H1 (cell line): ENCODE measurements at regions not wholly inside any gene's neighbourhood (a gene's known extent, or its start where the extent isn't known, plus 50 kb on each side); places are given as distances from the start of the nearest gene placed in this dataset.

Experiments
- CTCF ChIA-PET: fragments of 300-600 bp; sonication (Branson Sonifier 250); formaldehyde crosslinking; loops from one replicate; lab custom pipeline; 2021; ENCODE audit not compliant: partially characterized antibody; lab: Charles Lee
- POLR2A ChIA-PET: fragments of 300-600 bp; sonication (Branson Sonifier 250); formaldehyde crosslinking; loops from one replicate; lab custom pipeline; 2021; ENCODE audit warnings: inconsistent platforms; ENCODE audit not compliant: partially characterized antibody; lab: Charles Lee
- DNase-seq, 2 experiments: peaks; one replicate each; pipeline versions ENCODE4 v3.0.0 to v3.0.0-alpha.2; 2010 to 2022; ENCODE audit warnings: low spot score in 2 of 2, low read depth in 1 of 2, mixed read lengths in 1 of 2
- FAIRE-seq: peaks from 2 replicates; lab custom pipeline; 2011; peaks lifted over from hg19 to GRCh38; lab: Jason Lieb, UNC
- H2AFZ ChIP-seq: 2 replicates; pipeline ENCODE4 v1.8.1; 2012; ENCODE audit warnings: low read length, inconsistent platforms
- H2AK5ac ChIP-seq: 2 replicates; pipeline ENCODE4 v1.6.1; 2013; ENCODE audit warnings: low read depth, low read length
- H2BK120ac ChIP-seq: replicated peaks from 2 replicates; pipeline ENCODE3; 2013; ENCODE audit warnings: low read depth, low read length, inconsistent platforms
- H2BK12ac ChIP-seq: 2 replicates; pipeline ENCODE4 v1.6.1; 2013; ENCODE audit warnings: low read depth, low read length
- H2BK15ac ChIP-seq: 2 replicates; pipeline ENCODE4 v1.6.1; 2013; ENCODE audit warnings: low read length
- H2BK20ac ChIP-seq: 2 replicates; pipeline ENCODE4 v1.6.1; 2013; ENCODE audit warnings: low read length
- H2BK5ac ChIP-seq: 2 replicates; pipeline ENCODE4 v1.6.1; 2013; ENCODE audit warnings: low read depth, low read length
- H3K14ac ChIP-seq: 2 replicates; pipeline ENCODE4 v1.6.1; 2013; ENCODE audit warnings: inconsistent platforms; ENCODE audit not compliant: insufficient read length
- H3K18ac ChIP-seq: 2 replicates; pipeline ENCODE4 v1.6.1; 2013; ENCODE audit warnings: low read length; ENCODE audit errors: extremely low read depth
- H3K23ac ChIP-seq: 2 replicates; pipeline ENCODE4 v1.6.1; 2013; ENCODE audit warnings: inconsistent platforms; ENCODE audit not compliant: insufficient read length
- H3K23me2 ChIP-seq: 2 replicates; pipeline ENCODE4 v1.6.1; 2013; ENCODE audit warnings: low read depth, low read length
- H3K27ac ChIP-seq: 2 replicates; pipeline ENCODE4 v1.6.1; 2011; ENCODE audit warnings: low read depth, low read length, inconsistent platforms
- H3K27me3 ChIP-seq, 4 experiments: replicated peaks in 1 of 4; 1 replicate in 1 of 4; 2 replicates in 3 of 4; pipeline versions ENCODE4 v1.6.1 to v1.8.1; 2011 to 2013; ENCODE audit warnings: low read length in 3 of 4, mild to moderate bottlenecking in 3 of 4, inconsistent platforms in 2 of 4, mixed read lengths in 2 of 4, moderate library complexity in 1 of 4; ENCODE audit not compliant: control insufficient read depth in 3 of 4, insufficient read depth in 3 of 4; ENCODE audit errors: extremely low read depth in 1 of 4
- H3K36me3 ChIP-seq, 4 experiments: 2 replicates each; pipeline versions ENCODE4 v1.6.1 to v1.8.1; 2011 to 2013; ENCODE audit warnings: mild to moderate bottlenecking in 4 of 4, low read length in 3 of 4, moderate library complexity in 2 of 4, control low read depth in 1 of 4, inconsistent platforms in 1 of 4; ENCODE audit not compliant: insufficient read depth in 4 of 4, control insufficient read depth in 2 of 4
- H3K4ac ChIP-seq: replicated peaks from 2 replicates; pipeline ENCODE3; 2013; ENCODE audit warnings: low read length, low read depth, mixed read lengths, inconsistent platforms; ENCODE audit not compliant: insufficient read length
- H3K4me1 ChIP-seq, 4 experiments: replicated peaks in 1 of 4; 1 replicate in 1 of 4; 2 replicates in 3 of 4; pipeline versions ENCODE4 v1.6.1 to v1.8.1; 2011 to 2013; ENCODE audit warnings: low read length in 3 of 4, inconsistent platforms in 2 of 4, mixed read lengths in 1 of 4; ENCODE audit not compliant: insufficient read depth in 4 of 4, control insufficient read depth in 3 of 4
- H3K4me2 ChIP-seq, 2 experiments: 2 replicates each; pipeline versions ENCODE4 v1.6.1 to v1.8.1; 2011 to 2013; ENCODE audit warnings: low read depth in 2 of 2, low read length in 2 of 2, control low read depth in 1 of 2, inconsistent platforms in 1 of 2, mild to moderate bottlenecking in 1 of 2; ENCODE audit not compliant: insufficient read depth in 1 of 2
- H3K4me3 ChIP-seq, 4 experiments: fragments of 200-600, 300-600 bp in 1 of 4; sonication (generic), shearing (Covaris generic), sonication (Bioruptor Twin) in 1 of 4; 2 replicates each; pipeline versions ENCODE4 v1.5.1 to v1.8.1; 2011 to 2016; ENCODE audit warnings: low read length in 4 of 4, low read depth in 3 of 4, control low read depth in 2 of 4, inconsistent platforms in 2 of 4, mild to moderate bottlenecking in 2 of 4, mixed read lengths in 1 of 4, moderate library complexity in 1 of 4; ENCODE audit not compliant: insufficient read depth in 2 of 4; ENCODE audit errors: extremely low read depth in 1 of 4
- H3K56ac ChIP-seq: replicated peaks from 2 replicates; pipeline ENCODE3; 2013; ENCODE audit warnings: low read depth, mild to moderate bottlenecking, mixed read lengths, low read length, inconsistent platforms; ENCODE audit not compliant: insufficient read length
- H3K79me1 ChIP-seq: 2 replicates; pipeline ENCODE4 v1.6.1; 2013; ENCODE audit warnings: low read depth, low read length, control low read depth
- H3K79me2 ChIP-seq, 2 experiments: 2 replicates each; pipeline versions ENCODE4 v1.6.1 to v1.8.1; 2012 to 2013; ENCODE audit warnings: low read length in 2 of 2, mild to moderate bottlenecking in 2 of 2, inconsistent platforms in 1 of 2; ENCODE audit not compliant: insufficient read depth in 2 of 2, control insufficient read depth in 1 of 2
- H3K9ac ChIP-seq, 4 experiments: replicated peaks in 1 of 4; 1 replicate in 1 of 4; 2 replicates in 3 of 4; pipeline versions ENCODE4 v1.6.1 to v1.8.1; 2011 to 2013; ENCODE audit warnings: low read depth in 3 of 4, low read length in 3 of 4, control low read depth in 2 of 4, mild to moderate bottlenecking in 2 of 4, moderate library complexity in 2 of 4, inconsistent platforms in 1 of 4; ENCODE audit errors: extremely low read depth in 1 of 4
- H3K9me3 ChIP-seq, 2 experiments: 2 replicates each; pipeline versions ENCODE4 v1.6.1 to v1.8.1; 2012 to 2013; ENCODE audit warnings: mild to moderate bottlenecking in 2 of 2, moderate library complexity in 2 of 2, control low read depth in 1 of 2, inconsistent platforms in 1 of 2, low read depth in 1 of 2, low read length in 1 of 2, mixed read lengths in 1 of 2; ENCODE audit not compliant: insufficient read depth in 2 of 2
- H4K20me1 ChIP-seq, 2 experiments: replicated peaks in 1 of 2; 2 replicates each; pipeline versions ENCODE3 to v1.8.1; 2011 to 2013; ENCODE audit warnings: inconsistent platforms in 2 of 2, low read length in 2 of 2, mild to moderate bottlenecking in 1 of 2; ENCODE audit not compliant: insufficient read depth in 2 of 2, control insufficient read depth in 1 of 2
- H4K5ac ChIP-seq: 2 replicates; pipeline ENCODE4 v1.6.1; 2013; ENCODE audit warnings: low read length, low read depth, mixed read lengths, inconsistent platforms; ENCODE audit not compliant: insufficient read length
- H4K8ac ChIP-seq: 2 replicates; pipeline ENCODE4 v1.8.0; 2013; ENCODE audit warnings: mild to moderate bottlenecking, moderate library complexity, low read length, inconsistent platforms; ENCODE audit not compliant: insufficient read depth; ENCODE audit errors: extremely low read depth
- H4K91ac ChIP-seq: replicated peaks from 2 replicates; pipeline ENCODE3; 2013; ENCODE audit warnings: low read length, mixed read lengths, inconsistent platforms; ENCODE audit not compliant: insufficient read length
- GABPA ChIP-seq: IDR thresholded peaks from 2 replicates; pipeline ENCODE4 v1.6.1; 2011; ENCODE audit warnings: mild to moderate bottlenecking, low read length, moderate library complexity, borderline replicate concordance; ENCODE audit not compliant: insufficient read depth
- HDAC6 ChIP-seq: IDR thresholded peaks from one replicate; pipeline ENCODE4 v1.7.1; 2012; ENCODE audit warnings: low read depth, mild to moderate bottlenecking, inconsistent platforms, low read length, moderate library complexity
- KDM1A ChIP-seq: fragments of 200-600, 300-600 bp; sonication (generic); IDR thresholded peaks from 2 replicates; pipeline ENCODE4 v1.7.1; 2016; ENCODE audit warnings: mild to moderate bottlenecking, low read length, borderline replicate concordance
- RAD21 ChIP-seq, 2 experiments: IDR thresholded peaks in 1 of 2; conservative IDR thresholded peaks in 1 of 2; 2 replicates each; pipeline ENCODE4 v1.6.1; 2011; ENCODE audit warnings: low read depth in 2 of 2, low read length in 2 of 2, improper control_type of control experiment in 1 of 2, inconsistent platforms in 1 of 2, mild to moderate bottlenecking in 1 of 2, moderate library complexity in 1 of 2
- RFX5 ChIP-seq: IDR thresholded peaks from 2 replicates; pipeline ENCODE4 v1.6.1; 2011; ENCODE audit warnings: low read depth, low read length, improper control_type of control experiment, borderline replicate concordance
- SP2 ChIP-seq: IDR thresholded peaks from 2 replicates; pipeline ENCODE4 v1.6.1; 2012; ENCODE audit warnings: mild to moderate bottlenecking, low read length, inconsistent platforms
- SP4 ChIP-seq: IDR thresholded peaks from 2 replicates; pipeline ENCODE4 v1.6.1; 2012; ENCODE audit warnings: low read length, inconsistent platforms
- ZNF274 ChIP-seq: IDR thresholded peaks from 2 replicates; pipeline ENCODE4 v1.7.0; 2012; ENCODE audit warnings: low read length, borderline replicate concordance; ENCODE audit errors: extremely low read depth
- TF ChIP-seq, protein P1 (sequence below), 3 experiments: IDR thresholded peaks; 1 replicate in 2 of 3; 2 replicates in 1 of 3; pipeline versions ENCODE4 v1.5.1 to v1.6.1; 2011; ENCODE audit warnings: low read length in 3 of 3, mild to moderate bottlenecking in 3 of 3, inconsistent platforms in 2 of 3, low read depth in 1 of 3, moderate library complexity in 1 of 3; ENCODE audit not compliant: insufficient read depth in 1 of 3; ENCODE audit errors: control extremely low read depth in 1 of 3
- TF ChIP-seq, protein P2 (sequence below): IDR thresholded peaks from 2 replicates; pipeline ENCODE4 v1.6.1; 2012; ENCODE audit warnings: inconsistent platforms

GRCh38 chr6:105988321-105988720, 97.8 kb upstream of the PRDM1 start:
- H3K23me2 ChIP-seq = peaks cover 20% of the 10 kb centered on the region
- no peak overlapping the region for H3K18ac ChIP-seq
- H4K20me1 ChIP-seq = peaks cover 0 to 5% of the 10 kb centered on the region in 2 experiments
- no peak overlapping the region for H4K91ac ChIP-seq
- no peak overlapping the region for H3K9ac ChIP-seq
- no peak overlapping the region for H2AFZ ChIP-seq
- no peak overlapping the region for H4K8ac ChIP-seq
- H3K4ac ChIP-seq = no peak overlapping the region
- peaks cover 69 to 98% (median 85%) of the 10 kb centered on the region in 4 experiments for H3K27me3 ChIP-seq
- no peak overlapping the region for H2BK12ac ChIP-seq
- H2BK5ac ChIP-seq = no peak overlapping the region
- no peak overlapping the region for H3K27ac ChIP-seq
- no peak overlapping the region for H3K23ac ChIP-seq
- no peaks in the 10 kb centered on the region for H3K79me2 ChIP-seq
- no peak overlapping the region for H2BK15ac ChIP-seq
- H3K9me3 ChIP-seq = no peaks in the 10 kb centered on the region
- ChIA-PET CTCF (no interaction called here), POLR2A (no interaction called here)
- H3K4me2 ChIP-seq = no peak overlapping the region
- H4K5ac ChIP-seq = no peak overlapping the region
- no peak overlapping the region for H2AK5ac ChIP-seq
- peaks cover 0 to 15% (median 7%) of the 10 kb centered on the region in 4 experiments; a peak in 6 of 7 replicates for H3K4me1 ChIP-seq
- no peak overlapping the region for H3K14ac ChIP-seq
- no peak overlapping the region for H2BK20ac ChIP-seq
- H3K36me3 ChIP-seq = no peaks in the 10 kb centered on the region
- H2BK120ac ChIP-seq = no peak overlapping the region
- FAIRE-seq = no peak
- DNase-seq = no peak
- no peak for TF ChIP-seq HDAC6
- no peak for TF ChIP-seq RAD21 (IDR thresholded peaks at IDR 0.05 in 1 of 2, conservative IDR thresholded peaks at IDR 0.05 in 1 of 2; ENCODE audit: low read depth in 2 of 2, low read length in 2 of 2)
- no peak for TF ChIP-seq GABPA
- no peak for TF ChIP-seq RFX5
- TF ChIP-seq, protein P1, sequence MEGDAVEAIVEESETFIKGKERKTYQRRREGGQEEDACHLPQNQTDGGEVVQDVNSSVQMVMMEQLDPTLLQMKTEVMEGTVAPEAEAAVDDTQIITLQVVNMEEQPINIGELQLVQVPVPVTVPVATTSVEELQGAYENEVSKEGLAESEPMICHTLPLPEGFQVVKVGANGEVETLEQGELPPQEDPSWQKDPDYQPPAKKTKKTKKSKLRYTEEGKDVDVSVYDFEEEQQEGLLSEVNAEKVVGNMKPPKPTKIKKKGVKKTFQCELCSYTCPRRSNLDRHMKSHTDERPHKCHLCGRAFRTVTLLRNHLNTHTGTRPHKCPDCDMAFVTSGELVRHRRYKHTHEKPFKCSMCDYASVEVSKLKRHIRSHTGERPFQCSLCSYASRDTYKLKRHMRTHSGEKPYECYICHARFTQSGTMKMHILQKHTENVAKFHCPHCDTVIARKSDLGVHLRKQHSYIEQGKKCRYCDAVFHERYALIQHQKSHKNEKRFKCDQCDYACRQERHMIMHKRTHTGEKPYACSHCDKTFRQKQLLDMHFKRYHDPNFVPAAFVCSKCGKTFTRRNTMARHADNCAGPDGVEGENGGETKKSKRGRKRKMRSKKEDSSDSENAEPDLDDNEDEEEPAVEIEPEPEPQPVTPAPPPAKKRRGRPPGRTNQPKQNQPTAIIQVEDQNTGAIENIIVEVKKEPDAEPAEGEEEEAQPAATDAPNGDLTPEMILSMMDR (IDR thresholded peaks at IDR 0.05; ENCODE audit: control extremely low read depth in 1 of 3, insufficient read depth in 1 of 3, low read depth in 1 of 3, low read length in 3 of 3) = no peak
- no peak for TF ChIP-seq SP4
- TF ChIP-seq, protein P2, sequence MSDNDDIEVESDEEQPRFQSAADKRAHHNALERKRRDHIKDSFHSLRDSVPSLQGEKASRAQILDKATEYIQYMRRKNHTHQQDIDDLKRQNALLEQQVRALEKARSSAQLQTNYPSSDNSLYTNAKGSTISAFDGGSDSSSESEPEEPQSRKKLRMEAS = no peak
- TF ChIP-seq KDM1A = no peak
- TF ChIP-seq SP2 = no peak
- no peak for TF ChIP-seq ZNF274
- no peaks in the 10 kb centered on the region for H3K79me1 ChIP-seq
- H3K56ac ChIP-seq = no peak overlapping the region
- H3K4me3 ChIP-seq = no peak overlapping the region
